ENCODE measurements at regions not wholly inside any gene's neighbourhood (a gene's known extent, or its start where the extent isn't known, plus 50 kb on each side); places are given as distances from the start of the nearest gene placed in this dataset.

DNA sequence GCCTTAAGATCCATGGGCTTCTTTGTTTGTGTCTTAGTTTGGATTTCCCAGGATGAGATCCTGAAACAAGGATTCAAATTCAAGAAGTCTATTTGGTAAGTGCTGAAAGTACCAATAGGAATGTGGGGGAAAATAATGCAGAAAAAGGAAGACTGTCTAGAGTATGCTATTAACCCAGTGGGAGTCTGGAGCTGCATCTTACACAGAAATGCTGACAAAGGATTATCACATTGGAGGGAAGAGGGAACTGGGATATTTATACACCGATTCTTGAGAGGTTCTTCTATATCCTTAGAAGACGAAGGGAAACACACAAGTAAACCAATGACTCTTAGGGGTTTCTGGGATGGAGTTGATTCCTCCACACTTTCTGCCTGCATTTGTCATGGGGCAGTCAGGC is 294.8 kb upstream of the FIGN start:
- TF ChIP-seq, protein P1, sequence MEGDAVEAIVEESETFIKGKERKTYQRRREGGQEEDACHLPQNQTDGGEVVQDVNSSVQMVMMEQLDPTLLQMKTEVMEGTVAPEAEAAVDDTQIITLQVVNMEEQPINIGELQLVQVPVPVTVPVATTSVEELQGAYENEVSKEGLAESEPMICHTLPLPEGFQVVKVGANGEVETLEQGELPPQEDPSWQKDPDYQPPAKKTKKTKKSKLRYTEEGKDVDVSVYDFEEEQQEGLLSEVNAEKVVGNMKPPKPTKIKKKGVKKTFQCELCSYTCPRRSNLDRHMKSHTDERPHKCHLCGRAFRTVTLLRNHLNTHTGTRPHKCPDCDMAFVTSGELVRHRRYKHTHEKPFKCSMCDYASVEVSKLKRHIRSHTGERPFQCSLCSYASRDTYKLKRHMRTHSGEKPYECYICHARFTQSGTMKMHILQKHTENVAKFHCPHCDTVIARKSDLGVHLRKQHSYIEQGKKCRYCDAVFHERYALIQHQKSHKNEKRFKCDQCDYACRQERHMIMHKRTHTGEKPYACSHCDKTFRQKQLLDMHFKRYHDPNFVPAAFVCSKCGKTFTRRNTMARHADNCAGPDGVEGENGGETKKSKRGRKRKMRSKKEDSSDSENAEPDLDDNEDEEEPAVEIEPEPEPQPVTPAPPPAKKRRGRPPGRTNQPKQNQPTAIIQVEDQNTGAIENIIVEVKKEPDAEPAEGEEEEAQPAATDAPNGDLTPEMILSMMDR (IDR thresholded peaks at IDR 0.05; ENCODE audit: extremely low read depth, missing control alignments), result no peak
- no peak for DNase-seq (ENCODE audit: low spot score)

DNA sequence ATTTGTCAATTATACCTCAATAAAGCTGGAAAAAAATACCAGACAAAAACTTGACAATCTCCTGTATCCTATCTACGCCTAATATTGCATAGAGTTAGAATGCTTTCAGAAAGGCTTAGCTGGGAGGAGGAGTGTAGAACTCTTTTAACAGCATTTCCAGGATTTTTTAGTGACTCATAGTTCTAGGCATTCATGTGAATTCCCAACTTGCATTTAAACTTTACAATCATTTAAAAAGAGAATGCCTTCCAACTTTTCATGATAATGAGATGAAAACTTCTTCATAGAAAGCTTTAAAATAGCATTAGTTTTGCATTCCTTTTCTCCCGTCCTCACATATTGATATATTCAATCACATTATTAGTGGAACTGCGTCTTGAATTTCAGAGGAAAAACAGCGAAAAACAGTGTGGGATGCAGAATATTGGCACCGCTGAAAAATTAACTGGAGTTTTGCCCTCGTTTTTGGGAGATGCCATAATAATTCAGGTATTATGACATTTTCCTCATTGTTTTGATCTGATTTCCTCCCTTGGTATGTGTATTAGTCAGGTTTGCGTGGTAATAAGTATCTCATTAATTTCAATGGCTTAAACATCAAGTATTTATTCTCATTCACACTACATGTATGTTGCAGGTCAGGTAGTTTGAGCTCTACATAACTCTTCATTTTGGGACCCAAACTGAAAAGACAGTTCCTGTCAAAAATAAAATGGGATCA is 293.2 kb upstream of the FIGN start:
- no peak for DNase-seq (ENCODE audit: low spot score)
- TF ChIP-seq, protein P1 (IDR thresholded peaks at IDR 0.05; ENCODE audit: extremely low read depth, missing control alignments), result no peak

DNA sequence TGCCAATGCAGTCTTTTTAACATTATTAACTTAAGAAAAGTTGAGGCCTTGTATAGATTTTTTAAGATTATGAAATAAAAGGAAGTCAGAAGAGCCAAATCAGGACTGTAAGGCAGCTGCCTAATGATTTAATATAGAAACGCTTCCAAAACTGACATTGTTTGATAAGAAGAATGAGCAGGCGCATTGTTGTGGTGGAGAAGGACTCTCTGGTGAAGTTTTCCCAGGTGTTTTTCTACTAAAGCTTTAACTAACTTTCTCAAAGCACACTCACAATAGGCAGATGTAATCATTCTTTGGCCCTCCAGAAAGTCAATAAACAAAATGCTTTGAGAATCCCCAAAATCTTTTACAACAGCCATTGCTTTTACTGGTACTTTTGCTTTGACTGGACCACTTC is 288.6 kb upstream of the FIGN start:
- no peak for DNase-seq (ENCODE audit: low spot score)
- TF ChIP-seq, protein P1 (IDR thresholded peaks at IDR 0.05; ENCODE audit: extremely low read depth, missing control alignments), result no peak

DNA sequence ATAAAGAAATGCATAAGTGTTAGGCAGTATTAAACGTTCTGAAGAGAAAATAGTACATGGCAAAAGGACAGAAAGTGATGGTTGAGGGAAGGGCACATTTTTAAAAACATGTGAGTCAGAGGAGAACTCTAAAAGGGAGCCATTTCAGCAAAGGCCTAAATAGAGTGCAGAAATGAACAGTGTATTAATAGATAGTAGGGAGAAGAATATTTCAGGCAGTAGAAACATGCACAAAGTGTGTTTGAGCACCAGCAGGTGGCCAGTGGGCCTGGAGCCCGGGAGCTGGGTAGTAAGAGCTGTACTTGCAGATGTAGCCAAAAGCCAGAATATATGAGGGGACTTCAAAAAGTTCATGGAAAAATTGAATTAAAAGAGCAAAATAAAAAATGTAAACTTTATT is 288.1 kb upstream of the FIGN start:
- TF ChIP-seq, protein P1 (IDR thresholded peaks at IDR 0.05; ENCODE audit: extremely low read depth, missing control alignments), result no peak
- DNase-seq (ENCODE audit: low spot score), result no peak

DNA sequence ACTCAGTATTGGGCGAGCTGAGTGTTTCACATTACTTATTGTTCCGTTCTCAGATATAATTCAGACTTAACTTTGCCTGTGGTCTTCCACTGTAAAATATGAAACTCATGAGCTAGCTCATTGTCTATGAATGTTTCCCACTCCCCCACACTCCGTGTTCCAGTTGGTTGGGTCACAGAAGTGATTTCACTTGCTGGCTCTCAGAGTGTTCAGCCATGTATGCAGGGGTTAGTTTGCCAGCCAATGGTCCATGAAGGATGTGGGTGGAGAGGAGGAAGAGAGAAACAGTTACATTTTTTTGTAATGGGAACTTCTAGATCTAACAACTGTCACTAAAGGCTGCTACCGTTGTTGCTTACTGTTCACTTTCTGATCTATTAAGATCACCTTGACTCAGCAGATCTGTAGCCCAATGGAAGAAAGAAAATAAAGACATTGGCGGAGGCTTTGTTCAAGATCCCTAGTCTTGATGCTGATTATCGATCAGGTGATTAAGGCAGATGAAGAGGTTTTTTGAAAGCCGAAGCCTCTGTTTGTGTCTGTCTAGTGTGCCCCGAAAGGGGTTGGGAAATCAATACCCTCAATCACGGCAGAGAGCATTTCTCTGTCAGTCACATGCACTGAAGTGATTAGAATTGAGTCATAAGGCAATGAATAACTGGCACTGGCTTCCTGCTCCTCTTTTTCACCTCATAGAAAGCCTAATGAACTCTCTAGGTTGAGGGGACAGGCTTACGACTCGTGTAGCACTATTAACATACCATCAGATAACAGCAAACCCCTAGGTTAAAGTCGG is 279.7 kb upstream of the FIGN start:
- peak; percentile 59 for DNase-seq (ENCODE audit: low spot score)
- TF ChIP-seq, protein P1 (IDR thresholded peaks at IDR 0.05; ENCODE audit: extremely low read depth, missing control alignments), result no peak

DNA sequence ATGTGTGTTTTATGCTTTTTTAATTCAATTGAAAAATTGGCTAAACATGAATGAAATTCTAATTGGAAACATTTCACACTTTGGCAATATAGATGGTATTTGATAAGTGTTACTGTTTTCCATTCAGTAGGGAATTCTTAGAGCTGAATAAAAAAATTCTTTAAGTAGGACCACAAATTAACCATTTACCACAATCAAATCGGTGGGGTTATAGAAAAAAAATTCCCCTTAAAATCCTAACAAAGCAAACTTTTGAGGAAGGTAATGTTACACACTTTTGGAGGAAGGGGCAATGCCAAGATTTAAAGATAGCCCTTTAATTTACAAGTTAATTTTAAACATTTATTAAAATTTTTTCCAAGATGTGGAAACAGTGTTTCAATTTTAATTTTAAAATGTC is 279.0 kb upstream of the FIGN start:
- no peak for DNase-seq (ENCODE audit: low spot score)

More for the DNA sequence above, 279.0 kb upstream of the FIGN start:
- TF ChIP-seq, protein P1 (IDR thresholded peaks at IDR 0.05; ENCODE audit: extremely low read depth, missing control alignments), result no peak

Data from GM20000 (cell line).